GM21786 (cell line): ENCODE measurements at regions not wholly inside any gene's neighbourhood (a gene's known extent, or its start where the extent isn't known, plus 50 kb on each side); places are given as distances from the start of the nearest gene placed in this dataset.

Experiments
- ATAC-seq: cut with Tn5 transposase; IDR thresholded peaks from one replicate; pipeline ENCODE4 v1.9.1; 2021; ENCODE audit not compliant: unreplicated experiment

- ATAC-seq = no peak
Observed at GRCh38 chr7:142606081-142606480, 143.2 kb upstream of the PRSS1 start.

- ATAC-seq = no peak
Observed at GRCh38 chr7:142604671-142605070, 144.6 kb upstream of the PRSS1 start.

DNA sequence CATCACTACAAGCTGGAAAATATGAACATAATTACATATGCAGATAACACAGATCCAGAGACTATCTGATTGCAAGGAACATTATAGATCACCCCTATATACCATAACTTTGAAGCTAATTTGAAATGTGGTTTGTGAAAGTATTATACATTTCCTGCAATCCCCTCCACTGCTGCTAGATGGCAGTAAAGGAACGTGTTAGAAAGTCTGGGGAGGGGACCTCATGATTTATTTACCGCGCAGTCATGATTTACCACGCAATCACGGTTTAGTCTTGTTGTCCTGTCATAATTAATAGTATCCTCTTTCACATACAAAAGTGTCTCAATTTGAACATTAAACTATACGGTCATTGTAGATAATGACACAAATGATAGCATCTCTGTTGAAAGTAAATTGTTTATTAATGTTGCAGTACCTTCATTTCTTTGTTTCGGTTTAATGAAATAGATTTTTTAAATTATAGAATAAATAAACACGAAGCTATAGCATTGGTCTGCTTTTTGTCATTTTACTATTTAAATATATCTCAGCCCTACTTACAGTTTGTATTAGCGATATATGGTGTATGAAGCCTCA is 145.3 kb upstream of the PRSS1 start:
- ATAC-seq = no peak

- no peak for ATAC-seq
Observed at GRCh38 chr7:142602756-142603155, 146.5 kb upstream of the PRSS1 start.

DNA sequence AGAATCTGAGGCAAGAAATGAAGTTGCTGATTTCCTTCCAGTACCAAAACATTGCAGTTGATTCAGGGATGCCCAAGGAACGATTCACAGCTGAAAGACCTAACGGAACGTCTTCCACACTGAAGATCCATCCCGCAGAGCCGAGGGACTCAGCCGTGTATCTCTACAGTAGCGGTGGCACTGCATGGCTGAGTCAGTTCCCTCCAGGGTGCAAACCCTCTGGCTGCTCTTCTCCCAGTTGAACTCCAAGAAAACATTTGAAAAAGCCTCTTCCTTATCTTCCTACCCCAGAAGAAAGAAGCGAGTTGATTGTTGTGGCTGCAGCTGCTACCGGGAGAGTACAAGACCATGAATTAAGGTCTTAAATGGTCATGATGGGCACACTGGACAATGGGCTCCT is 147.1 kb upstream of the PRSS1 start:
- no peak for ATAC-seq

- ATAC-seq = no peak
Observed at GRCh38 chr7:142598297-142598696, 151.0 kb upstream of the PRSS1 start.

DNA sequence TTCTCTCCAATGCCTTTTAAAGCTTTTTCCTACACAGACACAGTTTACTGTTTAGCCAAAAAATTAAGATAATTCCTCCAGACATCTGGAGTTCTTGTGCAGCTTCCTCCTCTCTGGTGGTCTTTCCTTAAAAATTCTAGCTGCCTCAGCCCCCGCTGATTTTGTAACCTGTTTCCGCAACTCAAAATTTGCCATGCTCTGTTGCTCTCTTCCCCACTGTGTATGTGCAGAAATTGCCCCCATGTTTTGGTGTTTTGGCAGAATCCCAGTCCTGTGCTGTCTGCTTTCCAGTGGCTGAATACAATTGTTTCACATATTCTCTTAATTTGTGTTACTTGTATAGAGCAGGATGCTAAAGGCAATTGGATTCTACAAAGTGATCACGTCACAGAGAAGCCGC is 151.7 kb upstream of the PRSS1 start:
- ATAC-seq = no peak

GRCh38 chr7:142595816-142596516 is 153.3 kb upstream of the PRSS1 start:
- ATAC-seq = no peak

DNA sequence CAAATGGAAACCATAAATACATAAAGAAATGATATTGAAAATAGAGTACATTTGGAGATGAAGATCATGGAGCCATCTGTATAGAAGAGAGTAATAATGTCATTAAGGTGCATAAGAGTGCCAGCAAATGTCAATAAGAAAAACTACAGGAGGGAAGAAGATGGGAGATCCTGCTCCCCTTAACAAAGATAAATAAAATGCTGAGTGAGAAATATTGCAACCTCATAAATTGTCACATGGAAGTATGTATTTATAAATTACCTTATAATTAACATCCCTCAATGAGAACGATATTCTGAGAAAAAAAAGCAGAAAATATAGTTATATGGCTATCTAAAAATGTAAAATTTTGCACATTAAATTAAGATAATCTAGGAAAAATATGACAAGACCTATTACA is 155.2 kb upstream of the PRSS1 start:
- ATAC-seq = no peak

- ATAC-seq = no peak
Observed at GRCh38 chr7:142593106-142593505, 156.2 kb upstream of the PRSS1 start.

- no peak for ATAC-seq
Observed at GRCh38 chr7:142592664-142593063, 156.6 kb upstream of the PRSS1 start.

- ATAC-seq = no peak
Observed at GRCh38 chr7:142592231-142592630, 157.0 kb upstream of the PRSS1 start.

DNA sequence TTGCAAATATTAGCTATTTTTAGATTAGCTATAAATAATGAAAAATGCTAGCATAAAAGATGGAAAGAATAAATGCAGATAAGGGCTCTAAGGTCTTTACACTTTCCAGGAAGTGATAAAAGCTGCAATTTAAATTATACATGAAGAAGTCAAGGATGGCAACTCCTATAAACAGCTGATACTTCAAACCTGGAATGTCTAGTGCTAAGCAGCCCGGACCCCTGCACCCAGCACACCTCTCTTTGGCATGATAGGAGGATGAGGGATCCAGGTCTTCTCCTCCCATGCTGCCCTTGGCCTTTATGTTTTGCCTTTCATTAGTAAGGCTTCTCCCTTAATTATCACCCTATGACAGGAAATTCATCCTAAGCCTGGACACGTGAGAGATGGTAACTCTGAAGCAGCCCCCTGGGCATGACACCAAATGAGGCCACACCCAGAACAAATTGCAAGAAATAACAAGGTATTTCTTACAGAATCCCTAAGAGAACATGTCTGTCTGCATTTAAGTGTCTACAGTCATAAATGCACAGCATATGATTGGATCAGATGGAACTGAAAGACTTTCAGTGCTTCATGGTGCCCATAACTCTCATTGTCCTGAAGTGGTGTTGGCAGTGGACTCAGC is 158.3 kb upstream of the PRSS1 start:
- ATAC-seq = no peak

DNA sequence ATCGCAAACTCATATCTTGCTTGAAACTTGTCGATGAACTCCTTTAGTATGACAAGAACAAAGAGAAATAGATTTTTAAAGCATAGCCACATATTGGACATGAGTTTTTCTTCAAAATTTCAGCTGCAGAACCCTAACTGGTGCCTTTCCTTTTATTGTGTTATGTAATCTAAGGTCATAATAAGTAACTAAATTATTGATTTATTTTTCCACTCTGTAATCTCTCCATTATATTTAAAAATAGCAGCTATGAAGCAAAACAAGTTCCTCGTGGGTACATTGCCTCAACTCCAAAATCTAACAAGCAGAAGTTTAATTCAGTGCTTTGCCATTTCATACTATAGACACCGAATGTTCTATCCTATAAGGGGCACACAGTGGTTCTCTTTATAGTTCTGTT is 159.2 kb upstream of the PRSS1 start:
- ATAC-seq = no peak

DNA sequence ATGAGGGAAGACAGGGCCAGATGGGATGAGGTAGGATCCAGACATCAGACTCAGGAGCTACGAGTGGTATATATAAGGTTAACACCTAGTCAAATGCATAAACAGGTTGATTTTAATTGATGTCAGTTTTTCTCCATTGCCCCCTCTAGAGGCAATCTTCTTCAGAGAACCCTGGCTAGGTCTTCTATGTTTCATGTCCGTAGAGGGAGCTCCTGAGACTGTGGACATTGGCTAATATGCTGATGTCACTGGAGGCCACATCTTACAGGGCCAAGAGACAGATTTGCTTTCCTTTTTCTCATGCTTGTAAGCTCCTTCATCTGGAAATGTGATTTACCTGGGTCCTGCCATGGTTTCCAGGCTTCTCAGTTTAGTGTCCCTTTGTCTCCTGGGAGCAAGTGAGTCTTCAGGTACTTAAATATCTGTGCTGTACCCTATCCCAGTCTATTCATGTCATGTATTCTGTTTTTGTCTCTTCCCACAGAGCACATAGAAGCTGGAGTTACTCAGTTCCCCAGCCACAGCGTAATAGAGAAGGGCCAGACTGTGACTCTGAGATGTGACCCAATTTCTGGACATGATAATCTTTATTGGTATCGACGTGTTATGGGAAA is 161.6 kb upstream of the PRSS1 start:
- peak; percentile 73 for ATAC-seq

DNA sequence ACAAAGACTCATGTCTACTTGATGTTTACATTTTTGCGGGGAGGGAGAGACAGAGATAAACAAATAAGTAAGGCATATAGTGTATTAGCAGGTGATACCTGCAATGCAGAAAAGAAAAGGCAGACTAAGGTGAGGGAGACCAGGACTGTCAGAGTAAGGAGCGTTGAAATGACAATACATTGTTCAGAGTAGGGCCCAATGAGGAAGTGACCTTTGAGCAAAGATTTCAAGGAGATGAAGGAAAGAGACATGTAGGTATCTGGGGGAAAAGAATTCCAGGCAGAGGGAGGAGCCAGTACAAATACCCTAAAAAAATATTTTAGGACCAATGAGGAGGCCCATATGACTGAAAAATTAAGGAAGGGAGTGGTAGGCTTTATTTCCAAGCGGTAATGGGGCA is 162.7 kb upstream of the PRSS1 start:
- no peak for ATAC-seq

DNA sequence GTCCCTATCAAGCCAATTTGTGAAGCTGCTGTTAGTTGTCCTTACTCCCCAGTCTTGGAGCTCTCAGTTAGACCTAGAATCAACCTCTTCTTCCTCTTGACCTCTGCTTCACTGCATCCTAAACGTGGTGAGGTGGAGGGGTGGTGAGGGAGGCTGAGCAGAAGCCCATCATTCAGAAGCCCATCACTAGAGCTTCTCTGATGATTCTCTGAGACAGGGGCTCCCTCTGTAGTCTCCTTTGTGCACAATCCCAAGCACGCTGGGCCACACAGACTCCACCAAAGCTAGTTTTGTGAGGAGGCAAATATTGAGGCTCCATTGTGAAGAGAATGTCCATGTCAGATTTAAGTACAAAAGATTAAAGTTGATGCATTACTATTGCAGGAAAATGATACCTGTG is 163.8 kb upstream of the PRSS1 start:
- ATAC-seq = no peak

- no peak for ATAC-seq
Observed at GRCh38 chr7:142584765-142585164, 164.5 kb upstream of the PRSS1 start.

GRCh38 chr7:142583446-142583845 is 165.8 kb upstream of the PRSS1 start:
- ATAC-seq = peak; percentile 53

DNA sequence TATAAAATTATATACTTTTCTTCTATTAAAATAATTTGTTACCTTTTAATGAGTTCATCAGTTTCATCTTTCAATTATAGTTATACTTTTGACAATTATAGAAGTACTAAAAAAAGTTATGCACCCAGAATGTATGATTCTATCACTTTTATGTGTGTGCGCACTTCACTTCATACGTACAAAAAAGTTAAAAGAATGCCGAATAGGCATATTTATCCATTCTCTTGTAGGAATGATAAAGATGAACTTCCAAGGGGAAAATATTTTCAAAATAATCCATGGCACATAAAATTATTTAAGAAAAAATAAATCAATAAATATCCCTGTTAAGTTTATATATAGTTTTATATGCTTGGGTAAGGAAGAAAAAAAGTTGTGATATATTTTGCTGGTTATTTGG is 166.9 kb upstream of the PRSS1 start:
- no peak for ATAC-seq

GRCh38 chr7:142581341-142581740 is 167.9 kb upstream of the PRSS1 start:
- ATAC-seq = peak; percentile 70

DNA sequence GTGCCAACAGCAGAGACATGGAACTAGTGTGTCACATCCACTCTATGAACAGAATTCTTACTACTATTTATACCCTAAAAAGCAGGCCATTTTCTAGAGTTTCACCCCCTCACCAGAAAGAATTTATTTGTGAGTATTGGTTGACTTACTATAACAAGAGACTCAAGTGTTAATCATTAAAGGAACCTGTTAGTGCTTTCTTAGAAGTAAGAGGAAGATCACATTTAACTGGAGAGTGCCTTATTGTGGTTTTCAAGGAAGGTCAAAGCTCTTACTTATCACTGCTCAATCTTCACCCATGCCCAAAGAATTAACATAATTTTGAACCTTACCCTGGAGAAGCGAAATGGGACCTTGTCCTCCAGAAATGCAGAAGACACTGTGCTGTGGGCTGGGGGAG is 169.3 kb upstream of the PRSS1 start:
- peak; percentile 43 for ATAC-seq
